IPS-20b (cell line): ENCODE measurements at regions not wholly inside any gene's neighbourhood (a gene's known extent, or its start where the extent isn't known, plus 50 kb on each side); places are given as distances from the start of the nearest gene placed in this dataset.
"Not testable (repeated sequence)": the region's sequence is repeated elsewhere in the genome, so short reads cannot be mapped to it uniquely, and the experiment has no call there.

Source experiments
- H3K27ac ChIP-seq: one replicate; pipeline ENCODE4 v1.5.1; 2013; ENCODE audit warnings: low read length
- H3K27me3 ChIP-seq: 2 replicates; pipeline ENCODE4 v1.6.1; 2013; ENCODE audit warnings: mild to moderate bottlenecking, low read length, inconsistent platforms; ENCODE audit not compliant: insufficient read depth
- H3K36me3 ChIP-seq: 2 replicates; pipeline ENCODE4 v1.6.1; 2013; ENCODE audit warnings: low read depth, mild to moderate bottlenecking, inconsistent platforms, low read length, moderate library complexity; ENCODE audit not compliant: insufficient read depth
- H3K4me1 ChIP-seq: 2 replicates; pipeline ENCODE4 v1.6.1; 2013; ENCODE audit warnings: mild to moderate bottlenecking, control low read depth, inconsistent platforms, low read length, moderate library complexity; ENCODE audit not compliant: insufficient read depth
- H3K4me3 ChIP-seq: 2 replicates; pipeline ENCODE4 v1.5.1; 2013; ENCODE audit warnings: mild to moderate bottlenecking, low read length, inconsistent platforms
- H3K9ac ChIP-seq: 2 replicates; pipeline ENCODE4 v1.6.1; 2013; ENCODE audit warnings: low read depth, mild to moderate bottlenecking, inconsistent platforms, low read length, moderate library complexity
- H3K9me3 ChIP-seq: 2 replicates; pipeline ENCODE4 v1.6.1; 2013; ENCODE audit warnings: mild to moderate bottlenecking, low read depth, low read length, inconsistent platforms; ENCODE audit not compliant: insufficient read depth

- not testable (repeated sequence) for H3K36me3 ChIP-seq, H3K27ac ChIP-seq, H3K4me3 ChIP-seq, H3K9me3 ChIP-seq, H3K27me3 ChIP-seq, H3K4me1 ChIP-seq, H3K9ac ChIP-seq
These were observed 2002.0 kb upstream of the CDH6 start for GRCh38 chr5:29191269-29192048.

DNA sequence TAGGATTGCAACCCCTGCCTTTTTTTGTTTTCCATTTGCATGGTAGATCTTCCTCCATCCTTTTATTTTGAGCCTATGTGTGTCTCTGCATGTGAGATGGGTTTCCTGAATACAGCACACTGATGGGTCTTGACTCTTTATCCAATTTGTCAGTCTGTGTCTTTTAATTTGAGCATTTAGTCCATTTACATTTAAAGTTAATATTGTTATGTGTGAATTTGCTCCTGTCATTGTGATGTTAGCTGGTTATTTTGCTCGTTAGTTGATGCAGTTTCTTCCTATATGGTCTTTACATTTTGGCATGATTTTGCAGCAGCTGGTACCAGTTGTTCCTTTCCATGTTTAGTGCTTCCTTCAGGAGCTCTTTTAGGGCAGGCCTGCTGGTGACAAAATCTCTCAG is 2003.1 kb upstream of the CDH6 start:
- not testable (repeated sequence) for H3K9me3 ChIP-seq, H3K27me3 ChIP-seq, H3K4me3 ChIP-seq, H3K4me1 ChIP-seq, H3K27ac ChIP-seq, H3K36me3 ChIP-seq, H3K9ac ChIP-seq

DNA sequence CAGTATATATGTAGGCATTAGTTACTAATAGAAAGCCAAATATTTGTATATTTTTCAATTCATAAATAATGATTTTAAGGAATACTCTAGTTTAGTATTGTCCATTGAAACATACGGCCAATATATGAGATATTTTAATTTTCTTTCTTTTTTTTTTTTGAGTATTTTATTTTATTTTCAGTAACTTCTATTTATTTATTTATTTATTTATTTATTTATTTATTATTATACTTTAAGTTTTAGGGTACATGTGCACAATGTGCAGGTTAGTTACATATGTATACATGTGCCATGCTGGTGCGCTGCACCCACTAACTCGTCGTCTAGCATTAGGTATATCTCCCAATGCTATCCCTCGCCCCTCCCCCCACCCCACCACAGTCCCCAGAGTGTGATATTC is 2007.1 kb upstream of the CDH6 start:
- not testable (repeated sequence) for H3K36me3 ChIP-seq, H3K27me3 ChIP-seq, H3K9ac ChIP-seq, H3K4me1 ChIP-seq, H3K4me3 ChIP-seq, H3K27ac ChIP-seq, H3K9me3 ChIP-seq

DNA sequence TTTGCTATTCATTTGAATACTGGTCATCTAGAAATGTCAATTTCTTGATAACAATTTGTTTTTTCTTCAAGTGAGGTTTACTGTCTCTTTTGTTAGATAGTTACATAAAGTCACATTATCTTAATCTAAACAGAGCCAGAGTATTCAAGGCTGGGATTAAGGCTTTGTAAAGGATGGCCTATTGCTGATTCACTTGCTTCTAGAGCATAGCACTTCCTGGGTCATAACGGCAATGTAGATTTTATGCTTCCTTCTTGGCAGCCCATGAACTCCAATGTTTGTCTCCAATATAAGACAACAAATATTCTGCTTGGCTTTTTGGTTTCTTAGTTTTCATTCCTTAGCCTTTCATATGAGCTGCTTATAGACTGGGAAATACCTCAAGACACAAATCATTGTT is 2007.9 kb upstream of the CDH6 start:
- Histone ChIP-seq H3K4me1 (no peaks in the 10 kb centered on the region), H3K9ac (no peak overlapping the region), H3K4me3 (no peak overlapping the region), H3K36me3 (no peaks in the 10 kb centered on the region), H3K9me3 (no peaks in the 10 kb centered on the region; the same call in 1 of the 2 replicates), H3K27ac (no peak overlapping the region), H3K27me3 (no peaks in the 10 kb centered on the region)

- no peaks in the 10 kb centered on the region for H3K27me3 ChIP-seq
- no peaks in the 10 kb centered on the region for H3K4me1 ChIP-seq
- no peaks in the 10 kb centered on the region for H3K36me3 ChIP-seq
- H3K27ac ChIP-seq, result no peak overlapping the region
- H3K9me3 ChIP-seq, result no peaks in the 10 kb centered on the region
- H3K9ac ChIP-seq, result no peak overlapping the region
- no peak overlapping the region for H3K4me3 ChIP-seq
These were observed 2017.7 kb upstream of the CDH6 start for GRCh38 chr5:29175774-29176173.

- no peak overlapping the region for H3K4me3 ChIP-seq
- no peak overlapping the region for H3K9ac ChIP-seq
- no peaks in the 10 kb centered on the region for H3K36me3 ChIP-seq
These were observed 2022.9 kb upstream of the CDH6 start for GRCh38 chr5:29170599-29170998.

DNA sequence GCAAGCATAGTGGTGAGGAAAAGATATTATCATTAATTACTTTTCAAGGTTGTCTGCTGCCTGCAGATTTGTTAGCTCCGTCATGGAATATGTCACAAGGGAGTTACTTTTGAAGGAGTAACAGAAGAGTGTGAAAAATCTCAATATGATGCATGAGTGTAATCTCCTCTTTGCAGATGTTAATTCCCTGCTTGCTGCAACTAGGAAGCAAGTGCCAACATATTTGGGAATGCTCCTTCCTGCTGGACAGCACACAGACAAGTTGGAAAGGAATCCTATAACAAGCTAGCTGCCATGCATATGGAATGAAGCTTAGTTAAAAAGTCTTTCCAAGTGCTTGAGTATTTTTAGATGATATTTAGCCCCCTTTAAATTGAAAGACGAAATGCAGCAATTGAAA is 2023.6 kb upstream of the CDH6 start:
- Histone ChIP-seq H3K4me1 (peaks cover 5% of the 10 kb centered on the region; the same call in 1 of the 2 replicates), H3K9me3 (no peaks in the 10 kb centered on the region), H3K27me3 (no peaks in the 10 kb centered on the region), H3K27ac (no peak overlapping the region), H3K4me3 (no peak overlapping the region), H3K9ac (no peak overlapping the region), H3K36me3 (no peaks in the 10 kb centered on the region)

More at GRCh38 chr5:29170599-29170998, 2022.9 kb upstream of the CDH6 start:
- Histone ChIP-seq H3K27me3 (no peaks in the 10 kb centered on the region), H3K9me3 (no peaks in the 10 kb centered on the region), H3K4me1 (peaks cover 5% of the 10 kb centered on the region; the same call in 1 of the 2 replicates), H3K27ac (no peak overlapping the region)

DNA sequence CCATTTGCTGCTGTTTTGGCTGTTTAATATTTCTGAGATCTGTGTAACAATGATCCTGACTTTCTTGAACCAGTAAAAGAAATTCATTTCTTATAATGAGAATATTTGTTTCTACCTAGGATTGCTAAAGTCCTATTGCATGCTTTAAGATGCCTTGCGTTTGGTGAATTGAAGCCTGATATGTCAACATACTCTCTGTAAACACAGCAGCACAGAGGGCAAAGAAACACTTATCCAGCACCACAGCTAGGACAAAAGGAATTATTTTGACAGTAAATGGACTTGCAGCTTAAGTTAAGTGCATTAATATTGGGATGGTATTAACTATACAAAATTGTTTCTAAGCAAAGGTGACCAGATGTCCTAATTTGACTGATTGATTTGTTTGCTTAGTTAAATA is 2031.2 kb upstream of the CDH6 start:
- peaks cover 8% of the 10 kb centered on the region for H3K4me1 ChIP-seq
- no peaks in the 10 kb centered on the region for H3K27me3 ChIP-seq
- H3K36me3 ChIP-seq, result no peaks in the 10 kb centered on the region
- no peak overlapping the region for H3K4me3 ChIP-seq
- no peaks in the 10 kb centered on the region for H3K9me3 ChIP-seq
- no peak overlapping the region for H3K27ac ChIP-seq
- no peak overlapping the region for H3K9ac ChIP-seq

DNA sequence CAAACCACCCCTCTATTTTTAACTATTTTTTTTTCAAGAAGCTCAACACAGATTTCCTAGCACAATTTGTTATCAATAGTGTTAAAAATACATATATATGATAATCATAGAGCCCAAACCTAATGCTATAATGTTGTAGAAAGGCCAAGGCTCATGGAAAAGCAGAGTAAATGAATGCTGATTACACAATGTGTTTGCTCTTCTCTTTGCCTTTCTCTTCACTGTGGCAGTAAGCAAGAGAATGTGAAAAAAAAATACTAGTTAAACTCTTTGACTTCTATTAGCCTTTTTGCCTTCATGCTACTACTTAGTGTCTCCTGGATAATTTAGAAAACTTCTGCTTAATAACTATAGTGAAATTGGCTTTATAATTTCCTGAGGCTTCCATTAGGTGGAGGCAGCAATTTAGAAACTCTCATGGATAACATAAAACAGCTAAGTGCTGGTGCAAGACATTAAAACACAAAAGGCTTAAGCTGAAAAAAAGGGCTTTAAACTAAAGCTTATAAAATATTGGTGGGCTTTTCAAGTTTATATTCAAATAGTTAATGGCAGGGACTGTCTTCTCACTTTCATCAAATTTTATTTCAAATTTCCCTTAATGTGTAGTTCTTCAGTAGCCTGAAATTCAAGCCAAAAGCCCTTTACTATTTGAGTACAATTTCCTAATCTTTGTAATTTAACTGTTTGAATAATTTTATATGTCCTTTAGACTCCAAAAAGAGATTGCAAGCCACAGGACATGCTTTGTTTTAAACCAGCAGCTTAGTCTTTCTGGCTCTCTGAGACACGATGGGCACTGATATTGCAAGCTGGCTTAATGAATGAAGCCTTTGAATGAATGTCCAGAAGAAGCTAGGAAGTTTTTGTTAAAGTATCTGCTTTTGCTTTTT is 2031.8 kb upstream of the CDH6 start:
- Histone ChIP-seq H3K36me3 (no peaks in the 10 kb centered on the region), H3K27me3 (no peaks in the 10 kb centered on the region), H3K9ac (no peak overlapping the region), H3K4me3 (no peak overlapping the region), H3K4me1 (peaks cover 9% of the 10 kb centered on the region), H3K9me3 (no peaks in the 10 kb centered on the region), H3K27ac (no peak overlapping the region)

GRCh38 chr5:29157975-29158374 is 2035.5 kb upstream of the CDH6 start:
- Histone ChIP-seq H3K27ac (no peak overlapping the region), H3K4me1 (peaks cover 9% of the 10 kb centered on the region), H3K9ac (no peak overlapping the region), H3K36me3 (no peaks in the 10 kb centered on the region), H3K9me3 (no peaks in the 10 kb centered on the region), H3K27me3 (no peaks in the 10 kb centered on the region), H3K4me3 (no peak overlapping the region)

DNA sequence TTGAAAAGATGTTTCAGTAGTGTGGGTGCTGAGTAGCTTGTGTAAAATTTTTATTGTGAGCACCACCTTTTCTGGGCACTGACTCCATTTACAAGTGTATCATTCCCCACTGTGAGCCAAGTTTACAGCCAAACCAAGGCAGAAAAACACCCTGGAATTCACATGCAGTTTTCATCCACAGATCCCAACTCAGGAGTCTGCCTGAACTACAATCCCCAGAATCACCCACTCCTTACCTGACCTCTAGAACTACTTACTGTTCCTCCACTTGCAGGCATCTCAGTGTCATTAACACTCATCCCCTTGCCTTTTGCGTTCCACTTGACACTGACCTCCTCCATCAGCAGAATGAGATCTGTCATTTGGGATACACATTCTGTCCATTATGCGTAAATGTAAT is 2042.6 kb upstream of the CDH6 start:
- H3K4me3 ChIP-seq, result no peak overlapping the region
- H3K9ac ChIP-seq, result no peak overlapping the region
- H3K36me3 ChIP-seq, result no peaks in the 10 kb centered on the region
- no peaks in the 10 kb centered on the region for H3K9me3 ChIP-seq
- H3K27me3 ChIP-seq, result no peaks in the 10 kb centered on the region
- H3K4me1 ChIP-seq, result peaks cover 21% of the 10 kb centered on the region
- H3K27ac ChIP-seq, result no peak overlapping the region

DNA sequence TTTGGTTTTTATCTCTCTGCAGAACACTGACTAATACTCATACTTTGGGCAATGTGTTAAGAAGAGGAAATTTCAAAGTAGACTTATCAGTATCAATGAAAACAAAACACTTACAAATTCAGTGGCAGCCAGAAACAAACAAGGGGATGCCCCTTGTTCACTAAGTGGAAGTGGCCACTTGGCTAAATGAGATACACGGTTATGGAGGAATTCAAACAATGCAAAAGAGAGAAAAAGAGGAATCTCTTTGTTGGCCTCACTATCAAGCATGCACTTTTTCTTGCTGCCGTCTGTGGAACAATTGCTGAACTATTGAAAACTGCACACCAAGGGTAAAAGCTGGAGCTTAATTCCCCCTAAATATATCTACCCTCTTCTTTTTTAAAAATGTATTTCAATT is 2044.9 kb upstream of the CDH6 start:
- Histone ChIP-seq H3K9ac (no peak overlapping the region), H3K9me3 (no peaks in the 10 kb centered on the region), H3K4me1 (peaks cover 21% of the 10 kb centered on the region), H3K4me3 (no peak overlapping the region), H3K36me3 (no peaks in the 10 kb centered on the region), H3K27ac (no peak overlapping the region), H3K27me3 (no peaks in the 10 kb centered on the region)
